HL-60/S4 (cell line): ENCODE measurements at regions not wholly inside any gene's neighbourhood (a gene's known extent, or its start where the extent isn't known, plus 50 kb on each side); places are given as distances from the start of the nearest gene placed in this dataset.

Experiments used
- in situ Hi-C: fragments of 300-500 bp; cut with MboI; formaldehyde crosslinking; loops from 2 replicates; pipeline ENCODE4 v1.14.3; 2022; ENCODE audit warnings: low sequenced_read_pairs

- in situ Hi-C loops, result no loop called here
Observed at GRCh38 chr2:217086718-217087117, 226.9 kb upstream of the TNP1 start.

- in situ Hi-C loops, result no loop called here
Observed at GRCh38 chr2:217086038-217086522, 226.2 kb upstream of the TNP1 start.

- in situ Hi-C loops, result no loop called here
Observed at GRCh38 chr2:217085543-217085942, 225.7 kb upstream of the TNP1 start.

GRCh38 chr2:217081799-217082198 is 221.9 kb upstream of the TNP1 start:
- in situ Hi-C loops, result no loop called here

- in situ Hi-C loops, result no loop called here
Observed at GRCh38 chr2:217079165-217079564, 219.3 kb upstream of the TNP1 start.

- in situ Hi-C loops, result no loop called here
Observed at GRCh38 chr2:217077831-217078407, 218.1 kb upstream of the TNP1 start.

- in situ Hi-C loops, result no loop called here
Observed at GRCh38 chr2:217076657-217077232, 216.9 kb upstream of the TNP1 start.

- in situ Hi-C loops, result no loop called here
Observed at GRCh38 chr2:217076058-217076435, 216.2 kb upstream of the TNP1 start.

GRCh38 chr2:217075268-217076057 is 215.6 kb upstream of the TNP1 start:
- in situ Hi-C loops, result no loop called here

- in situ Hi-C loops, result no loop called here
Observed at GRCh38 chr2:217074576-217075255, 214.9 kb upstream of the TNP1 start.

- in situ Hi-C loops, result no loop called here
Observed at GRCh38 chr2:217071416-217071815, 211.6 kb upstream of the TNP1 start.

GRCh38 chr2:217070611-217071010 is 210.7 kb upstream of the TNP1 start:
- in situ Hi-C loops, result no loop called here

GRCh38 chr2:217070043-217070430 is 210.2 kb upstream of the TNP1 start:
- in situ Hi-C loops, result no loop called here

GRCh38 chr2:217069263-217070042 is 209.6 kb upstream of the TNP1 start:
- in situ Hi-C loops, result no loop called here

GRCh38 chr2:217068677-217069250 is 208.9 kb upstream of the TNP1 start:
- in situ Hi-C loops, result no loop called here

- in situ Hi-C loops, result no loop called here
Observed at GRCh38 chr2:217067787-217068186, 207.9 kb upstream of the TNP1 start.

GRCh38 chr2:217066510-217067270 is 206.8 kb upstream of the TNP1 start:
- in situ Hi-C loops, result no loop called here

- in situ Hi-C loops, result no loop called here
Observed at GRCh38 chr2:217065695-217066405, 206.0 kb upstream of the TNP1 start.

- in situ Hi-C loops, result no loop called here
Observed at GRCh38 chr2:217065012-217065290, 205.1 kb upstream of the TNP1 start.
